Fibroblast of mammary gland (primary cell): ENCODE measurements at regions not wholly inside any gene's neighbourhood (a gene's known extent, or its start where the extent isn't known, plus 50 kb on each side); places are given as distances from the start of the nearest gene placed in this dataset.

ENCODE experiments used
- DNase-seq: peaks from one replicate; pipeline ENCODE4 v3.0.0-alpha.2; 2010; ENCODE audit warnings: low read depth
- H3K4me3 ChIP-seq: 2 replicates; pipeline ENCODE4 v1.5.1; 2011; ENCODE audit warnings: low read depth, mild to moderate bottlenecking, low read length, moderate library complexity; ENCODE audit not compliant: control insufficient read depth
- TF ChIP-seq, protein P1 (sequence below): conservative IDR thresholded peaks from 2 replicates; pipeline ENCODE4 v1.5.1; 2011; ENCODE audit warnings: low read depth, low read length, inconsistent platforms; ENCODE audit not compliant: control insufficient read depth, insufficient read depth

GRCh38 chr2:12071318-12071717 is 324.9 kb downstream of the LPIN1 start:
- no peak for DNase-seq
- H3K4me3 ChIP-seq: no peak overlapping the region
- TF ChIP-seq, protein P1, sequence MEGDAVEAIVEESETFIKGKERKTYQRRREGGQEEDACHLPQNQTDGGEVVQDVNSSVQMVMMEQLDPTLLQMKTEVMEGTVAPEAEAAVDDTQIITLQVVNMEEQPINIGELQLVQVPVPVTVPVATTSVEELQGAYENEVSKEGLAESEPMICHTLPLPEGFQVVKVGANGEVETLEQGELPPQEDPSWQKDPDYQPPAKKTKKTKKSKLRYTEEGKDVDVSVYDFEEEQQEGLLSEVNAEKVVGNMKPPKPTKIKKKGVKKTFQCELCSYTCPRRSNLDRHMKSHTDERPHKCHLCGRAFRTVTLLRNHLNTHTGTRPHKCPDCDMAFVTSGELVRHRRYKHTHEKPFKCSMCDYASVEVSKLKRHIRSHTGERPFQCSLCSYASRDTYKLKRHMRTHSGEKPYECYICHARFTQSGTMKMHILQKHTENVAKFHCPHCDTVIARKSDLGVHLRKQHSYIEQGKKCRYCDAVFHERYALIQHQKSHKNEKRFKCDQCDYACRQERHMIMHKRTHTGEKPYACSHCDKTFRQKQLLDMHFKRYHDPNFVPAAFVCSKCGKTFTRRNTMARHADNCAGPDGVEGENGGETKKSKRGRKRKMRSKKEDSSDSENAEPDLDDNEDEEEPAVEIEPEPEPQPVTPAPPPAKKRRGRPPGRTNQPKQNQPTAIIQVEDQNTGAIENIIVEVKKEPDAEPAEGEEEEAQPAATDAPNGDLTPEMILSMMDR: no peak

DNA sequence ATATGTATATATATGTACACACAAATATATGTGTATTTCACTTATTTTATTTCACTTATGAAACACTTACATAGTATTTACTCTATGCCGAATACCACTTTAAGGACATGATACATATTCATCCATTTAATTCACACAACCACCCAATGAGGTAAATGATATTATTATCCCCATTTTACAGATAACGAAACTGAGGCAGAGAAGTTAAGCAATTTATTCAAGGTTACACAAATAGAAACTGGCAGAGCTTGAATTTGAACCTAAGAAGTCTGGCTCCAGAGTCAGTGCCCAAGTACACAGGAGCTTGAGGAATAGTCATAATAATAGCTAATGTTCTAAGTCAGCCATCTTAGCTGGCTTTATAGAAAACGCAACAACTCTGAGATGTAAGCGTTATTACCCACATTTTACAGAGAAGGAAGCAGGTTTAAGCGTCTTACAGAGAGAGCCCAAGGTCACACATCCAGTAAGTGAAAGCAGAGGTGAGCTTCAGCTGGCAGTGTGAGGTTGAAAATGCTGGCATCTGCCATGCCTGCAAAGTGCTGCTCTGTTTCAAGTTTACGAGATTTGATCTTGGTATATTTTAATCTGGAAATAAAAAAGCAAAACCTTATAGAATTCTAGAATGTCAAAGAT is 326.9 kb downstream of the LPIN1 start:
- H3K4me3 ChIP-seq: no peak overlapping the region
- no peak for DNase-seq
- TF ChIP-seq, protein P1: no peak

DNA sequence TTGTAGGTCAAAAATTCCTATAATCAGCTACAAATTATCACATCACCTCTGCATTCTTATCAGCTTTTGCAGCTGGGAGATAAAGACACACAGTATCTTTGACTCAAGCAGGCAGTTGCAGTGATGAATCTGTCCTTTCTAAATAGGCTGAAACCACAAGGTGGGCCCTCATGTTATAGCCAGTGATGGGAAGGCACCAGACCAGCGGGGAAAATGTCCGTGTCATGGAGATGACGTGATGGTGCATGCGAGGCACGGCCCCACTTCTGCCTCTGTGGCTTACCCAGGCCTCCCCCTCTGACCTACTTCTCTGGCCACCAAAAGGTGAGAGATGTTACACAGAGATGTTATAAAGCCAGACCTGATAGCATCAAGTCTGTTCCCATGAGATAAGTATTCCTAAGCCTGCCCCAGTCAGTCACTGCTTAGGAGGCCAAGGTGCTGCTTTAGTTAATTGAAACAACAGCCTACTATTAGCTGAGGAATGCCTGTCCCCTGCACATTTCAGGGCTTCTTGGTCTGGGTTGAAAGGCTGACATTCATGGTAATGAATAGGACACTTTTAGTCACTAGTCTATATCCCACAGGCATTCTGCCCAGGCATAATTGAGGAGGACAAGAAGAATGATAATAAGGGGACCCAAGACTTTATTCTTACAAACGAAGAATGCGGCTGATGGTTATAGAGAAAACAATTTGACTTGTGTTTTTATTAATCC is 327.9 kb downstream of the LPIN1 start:
- TF ChIP-seq, protein P1: no peak
- no peak overlapping the region for H3K4me3 ChIP-seq
- no peak for DNase-seq

DNA sequence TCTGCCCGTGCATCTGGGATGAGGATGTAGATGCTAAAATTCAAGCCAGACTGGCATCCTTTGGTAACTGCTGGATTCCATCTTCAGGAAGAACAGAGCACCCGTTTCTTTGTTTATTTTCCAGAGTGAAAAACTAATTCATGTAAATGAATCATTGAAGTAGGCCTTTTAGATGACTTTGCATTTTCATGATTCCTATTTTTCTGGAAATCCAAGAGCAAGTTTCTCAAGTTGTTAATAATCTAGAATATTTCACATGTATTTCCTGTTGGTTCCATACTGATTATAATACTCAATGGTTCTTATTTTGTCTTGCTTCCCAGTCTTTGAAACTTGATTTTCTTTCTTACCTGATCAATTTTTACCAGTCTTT is 328.4 kb downstream of the LPIN1 start:
- TF ChIP-seq, protein P1: no peak
- H3K4me3 ChIP-seq: no peak overlapping the region
- no peak for DNase-seq

DNA sequence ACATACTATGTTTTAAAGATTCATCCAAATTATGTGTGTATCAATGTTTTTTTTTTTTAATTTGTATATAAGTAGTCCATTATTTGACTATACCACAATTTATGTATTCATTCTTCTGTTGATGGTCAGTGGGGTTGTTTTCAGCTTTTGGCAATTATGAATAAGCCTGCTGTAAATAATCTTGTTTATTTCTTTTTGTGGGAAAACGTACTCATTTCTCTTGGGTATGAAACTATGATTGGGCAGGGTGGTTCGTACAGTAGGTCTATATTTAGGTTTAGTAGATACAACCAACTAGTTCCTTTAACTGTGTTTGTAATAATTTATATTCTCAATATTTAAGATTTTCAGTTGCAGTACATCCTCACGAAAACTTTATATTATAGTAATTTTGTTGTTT is 329.2 kb downstream of the LPIN1 start:
- DNase-seq: no peak
- TF ChIP-seq, protein P1: no peak
- no peak overlapping the region for H3K4me3 ChIP-seq

- H3K4me3 ChIP-seq: no peak overlapping the region
- DNase-seq: peak; percentile 16
- TF ChIP-seq, protein P1: no peak
Observed at GRCh38 chr2:12076810-12077209, 330.4 kb downstream of the LPIN1 start.

- no peak overlapping the region for H3K4me3 ChIP-seq
- DNase-seq: no peak
- TF ChIP-seq, protein P1: no peak
Observed at GRCh38 chr2:12080360-12080759, 333.9 kb downstream of the LPIN1 start.
